Neural progenitor cell (in vitro differentiated cells): ENCODE measurements at regions not wholly inside any gene's neighbourhood (a gene's known extent, or its start where the extent isn't known, plus 50 kb on each side); places are given as distances from the start of the nearest gene placed in this dataset.

Experiments used
- DNase-seq: peaks from one replicate; pipeline ENCODE4 v3.0.0-alpha.2; 2016; ENCODE audit warnings: low spot score
- H2AFZ ChIP-seq: fragments of 200-600 bp; sonication (generic); replicated peaks from 2 replicates; pipeline ENCODE4 v1.6.1; 2016; ENCODE audit warnings: antibody characterized with exemption
- H3F3A ChIP-seq: fragments of 200-600 bp; sonication (generic); 2 replicates; pipeline ENCODE4 v1.6.1; 2016; ENCODE audit warnings: antibody characterized with exemption, low read depth
- H3K27ac ChIP-seq: fragments of 200-600 bp; sonication (generic); 2 replicates; pipeline ENCODE4 v1.5.1; 2016; ENCODE audit warnings: mild to moderate bottlenecking
- H3K27me3 ChIP-seq: fragments of 200-600 bp; sonication (generic); 2 replicates; pipeline ENCODE4 v1.6.1; 2016; ENCODE audit warnings: mild to moderate bottlenecking, moderate library complexity
- H3K36me3 ChIP-seq: fragments of 200-600 bp; sonication (generic); 2 replicates; pipeline ENCODE4 v1.5.1; 2016
- H3K4me1 ChIP-seq: fragments of 200-600 bp; sonication (generic); 2 replicates; pipeline ENCODE4 v1.6.1; 2016; ENCODE audit warnings: mixed run types
- H3K4me2 ChIP-seq: fragments of 200-600 bp; sonication (generic); 2 replicates; pipeline ENCODE4 v1.6.1; 2016
- H3K4me3 ChIP-seq: fragments of 200-600 bp; sonication (generic); 2 replicates; pipeline ENCODE4 v1.5.1; 2016
- H3K79me2 ChIP-seq: fragments of 200-600 bp; sonication (generic); 2 replicates; pipeline ENCODE4 v1.6.1; 2016; ENCODE audit warnings: low read depth
- H3K9ac ChIP-seq: fragments of 200-600 bp; sonication (generic); 2 replicates; pipeline ENCODE4 v1.6.1; 2016
- H3K9me3 ChIP-seq: fragments of 200-600 bp; sonication (generic); 2 replicates; pipeline ENCODE4 v1.5.1; 2016; ENCODE audit warnings: low read depth
- H4K20me1 ChIP-seq: fragments of 200-600 bp; sonication (generic); 2 replicates; pipeline ENCODE4 v1.6.1; 2016; ENCODE audit warnings: low read depth
- H3K27ac Mint-ChIP-seq: 3 replicates; pipeline ENCODE4 v1.8.0; 2021; ENCODE audit warnings: mixed read lengths
- H3K27me3 Mint-ChIP-seq: 2 replicates; pipeline ENCODE4 v1.8.0; 2022; ENCODE audit warnings: low read depth, mild to moderate bottlenecking, inconsistent platforms, moderate library complexity, mixed read lengths; ENCODE audit not compliant: insufficient read depth
- H3K36me3 Mint-ChIP-seq: 3 replicates; pipeline ENCODE4 v1.8.0; 2021; ENCODE audit warnings: mixed read lengths
- H3K4me1 Mint-ChIP-seq: 3 replicates; pipeline ENCODE4 v1.8.0; 2021; ENCODE audit warnings: mixed read lengths
- H3K4me3 Mint-ChIP-seq: 3 replicates; pipeline ENCODE4 v1.8.0; 2021; ENCODE audit warnings: mild to moderate bottlenecking, moderate library complexity, mixed read lengths
- H3K9me3 Mint-ChIP-seq: 3 replicates; pipeline ENCODE4 v1.8.0; 2020; ENCODE audit warnings: mixed read lengths
- EZH2 ChIP-seq: fragments of 200-600 bp; sonication (generic); IDR thresholded peaks from 2 replicates; pipeline ENCODE4 v1.6.1; 2017; ENCODE audit warnings: antibody characterized with exemption, mild to moderate bottlenecking, moderate library complexity
- EZH2phosphoT487 ChIP-seq: fragments of 200-600 bp; sonication (generic); IDR thresholded peaks from 2 replicates; pipeline ENCODE4 v1.6.1; 2017; ENCODE audit warnings: antibody characterized with exemption
- TF ChIP-seq, protein P1 (sequence below): fragments of 200-600 bp; sonication (generic); IDR thresholded peaks from 2 replicates; pipeline ENCODE4 v1.5.1; 2017; ENCODE audit warnings: antibody characterized with exemption, mild to moderate bottlenecking

DNA sequence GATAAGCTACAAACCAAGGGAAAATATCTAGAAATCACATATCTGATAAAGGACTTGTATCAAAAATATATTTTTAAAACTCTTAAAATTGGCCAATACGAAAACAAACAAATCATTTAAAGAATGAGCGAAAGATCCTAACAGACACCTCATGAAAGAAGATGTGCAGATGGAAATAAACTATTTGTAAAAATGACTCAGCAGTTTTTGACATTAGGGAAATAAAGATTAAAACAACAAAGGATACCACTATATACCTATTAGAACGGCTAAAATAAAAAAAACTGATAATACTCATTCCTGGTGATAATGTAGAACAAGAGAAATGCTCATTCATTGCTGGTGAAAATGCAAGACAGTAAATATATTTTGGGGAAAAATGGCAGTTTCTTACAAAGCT is 506.4 kb downstream of the KLHL4 start:
- H3K4me1 Mint-ChIP-seq, result no peaks in the 10 kb centered on the region
- no peak overlapping the region for H3K4me3 ChIP-seq
- H3K27ac ChIP-seq, result no peak overlapping the region
- no peaks in the 10 kb centered on the region for H3K27me3 Mint-ChIP-seq
- H3K4me2 ChIP-seq, result no peak overlapping the region
- no peaks in the 10 kb centered on the region for H3K27me3 ChIP-seq
- no peaks in the 10 kb centered on the region for H3K36me3 Mint-ChIP-seq
- no peaks in the 10 kb centered on the region for H3K36me3 ChIP-seq
- no peak overlapping the region for H2AFZ ChIP-seq
- no peak overlapping the region for H3K4me3 Mint-ChIP-seq
- H4K20me1 ChIP-seq, result no peaks in the 10 kb centered on the region
- no peaks in the 10 kb centered on the region for H3K4me1 ChIP-seq
- H3K79me2 ChIP-seq, result no peaks in the 10 kb centered on the region
- no peak overlapping the region for H3K27ac Mint-ChIP-seq
- no peak for DNase-seq
- H3K9me3 Mint-ChIP-seq, result no peaks in the 10 kb centered on the region
- no peaks in the 10 kb centered on the region for H3K9me3 ChIP-seq
- no peaks in the 10 kb centered on the region for H3F3A ChIP-seq
- H3K9ac ChIP-seq, result no peak overlapping the region
- TF ChIP-seq EZH2 (no peak), EZH2phosphoT487 (no peak)
- TF ChIP-seq, protein P1, sequence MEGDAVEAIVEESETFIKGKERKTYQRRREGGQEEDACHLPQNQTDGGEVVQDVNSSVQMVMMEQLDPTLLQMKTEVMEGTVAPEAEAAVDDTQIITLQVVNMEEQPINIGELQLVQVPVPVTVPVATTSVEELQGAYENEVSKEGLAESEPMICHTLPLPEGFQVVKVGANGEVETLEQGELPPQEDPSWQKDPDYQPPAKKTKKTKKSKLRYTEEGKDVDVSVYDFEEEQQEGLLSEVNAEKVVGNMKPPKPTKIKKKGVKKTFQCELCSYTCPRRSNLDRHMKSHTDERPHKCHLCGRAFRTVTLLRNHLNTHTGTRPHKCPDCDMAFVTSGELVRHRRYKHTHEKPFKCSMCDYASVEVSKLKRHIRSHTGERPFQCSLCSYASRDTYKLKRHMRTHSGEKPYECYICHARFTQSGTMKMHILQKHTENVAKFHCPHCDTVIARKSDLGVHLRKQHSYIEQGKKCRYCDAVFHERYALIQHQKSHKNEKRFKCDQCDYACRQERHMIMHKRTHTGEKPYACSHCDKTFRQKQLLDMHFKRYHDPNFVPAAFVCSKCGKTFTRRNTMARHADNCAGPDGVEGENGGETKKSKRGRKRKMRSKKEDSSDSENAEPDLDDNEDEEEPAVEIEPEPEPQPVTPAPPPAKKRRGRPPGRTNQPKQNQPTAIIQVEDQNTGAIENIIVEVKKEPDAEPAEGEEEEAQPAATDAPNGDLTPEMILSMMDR, result no peak

DNA sequence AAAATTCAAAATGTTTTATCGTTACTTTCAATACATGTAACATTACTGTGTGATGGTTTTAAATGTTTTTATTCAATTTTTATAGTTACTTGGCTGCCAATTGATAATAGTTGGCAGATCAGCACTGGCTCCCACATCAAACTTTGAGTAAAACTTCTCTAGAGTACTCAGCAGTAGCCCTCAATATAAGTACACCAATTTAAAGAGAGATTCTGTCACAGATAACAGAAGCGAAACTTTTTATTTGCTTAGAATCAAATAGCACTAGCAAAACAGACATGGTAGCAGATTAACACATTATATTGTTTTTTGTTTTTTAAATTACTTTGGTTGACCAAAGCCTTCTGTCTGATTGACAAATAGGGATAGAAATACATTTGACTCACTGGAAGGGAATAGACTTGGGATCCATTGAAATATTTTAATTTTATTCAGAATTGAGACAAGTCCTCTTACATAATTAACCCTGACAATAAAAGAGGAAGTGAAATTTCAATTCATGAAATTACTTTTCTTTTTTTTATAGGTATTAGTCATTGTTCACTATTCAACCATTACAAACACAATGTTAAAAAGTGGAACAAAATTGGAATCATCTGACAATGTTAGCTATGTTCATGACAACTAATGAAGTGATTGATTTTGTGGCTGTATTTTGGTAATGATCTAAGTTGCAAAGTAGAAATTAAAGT is 554.9 kb downstream of the KLHL4 start:
- Mint-ChIP-seq H3K4me3 (no peak overlapping the region), H3K27ac (no peak overlapping the region), H3K36me3 (no peaks in the 10 kb centered on the region), H3K27me3 (no peaks in the 10 kb centered on the region), H3K9me3 (no peaks in the 10 kb centered on the region), H3K4me1 (no peaks in the 10 kb centered on the region)
- TF ChIP-seq EZH2phosphoT487 (no peak), EZH2 (no peak)
- TF ChIP-seq, protein P1, result no peak
- H3K4me2 ChIP-seq, result no peak overlapping the region
- no peaks in the 10 kb centered on the region for H3K79me2 ChIP-seq
- no peaks in the 10 kb centered on the region for H3K4me1 ChIP-seq
- no peak overlapping the region for H2AFZ ChIP-seq
- no peak for DNase-seq
- no peaks in the 10 kb centered on the region for H3K9me3 ChIP-seq
- H3K36me3 ChIP-seq, result no peaks in the 10 kb centered on the region
- H3K9ac ChIP-seq, result no peak overlapping the region
- no peaks in the 10 kb centered on the region for H4K20me1 ChIP-seq
- no peaks in the 10 kb centered on the region for H3K27me3 ChIP-seq
- H3K27ac ChIP-seq, result no peak overlapping the region
- H3K4me3 ChIP-seq, result no peak overlapping the region
- H3F3A ChIP-seq, result no peaks in the 10 kb centered on the region

GRCh38 chrX:88101968-88102367 is 584.4 kb downstream of the KLHL4 start:
- Mint-ChIP-seq H3K27ac (no peak overlapping the region), H3K36me3 (no peaks in the 10 kb centered on the region), H3K27me3 (no peaks in the 10 kb centered on the region), H3K9me3 (no peaks in the 10 kb centered on the region), H3K4me3 (no peak overlapping the region), H3K4me1 (no peaks in the 10 kb centered on the region)
- no peaks in the 10 kb centered on the region for H4K20me1 ChIP-seq
- H3K9ac ChIP-seq, result no peak overlapping the region
- no peaks in the 10 kb centered on the region for H3K9me3 ChIP-seq
- no peaks in the 10 kb centered on the region for H3K79me2 ChIP-seq
- no peak overlapping the region for H2AFZ ChIP-seq
- no peaks in the 10 kb centered on the region for H3K36me3 ChIP-seq
- no peaks in the 10 kb centered on the region for H3K4me1 ChIP-seq
- no peak for DNase-seq
- H3K27ac ChIP-seq, result no peak overlapping the region
- H3K27me3 ChIP-seq, result no peaks in the 10 kb centered on the region
- no peak overlapping the region for H3K4me3 ChIP-seq
- H3F3A ChIP-seq, result no peaks in the 10 kb centered on the region
- H3K4me2 ChIP-seq, result no peak overlapping the region
- TF ChIP-seq EZH2phosphoT487 (no peak), EZH2 (no peak)
- TF ChIP-seq, protein P1, result no peak
